GM21717 (cell line): ENCODE measurements at regions not wholly inside any gene's neighbourhood (a gene's known extent, or its start where the extent isn't known, plus 50 kb on each side); places are given as distances from the start of the nearest gene placed in this dataset.

Experiments used
- ATAC-seq: cut with Tn5 transposase; IDR thresholded peaks from one replicate; pipeline ENCODE4 v1.9.1; 2021; ENCODE audit warnings: mild to moderate bottlenecking, moderate library complexity; ENCODE audit not compliant: unreplicated experiment

DNA sequence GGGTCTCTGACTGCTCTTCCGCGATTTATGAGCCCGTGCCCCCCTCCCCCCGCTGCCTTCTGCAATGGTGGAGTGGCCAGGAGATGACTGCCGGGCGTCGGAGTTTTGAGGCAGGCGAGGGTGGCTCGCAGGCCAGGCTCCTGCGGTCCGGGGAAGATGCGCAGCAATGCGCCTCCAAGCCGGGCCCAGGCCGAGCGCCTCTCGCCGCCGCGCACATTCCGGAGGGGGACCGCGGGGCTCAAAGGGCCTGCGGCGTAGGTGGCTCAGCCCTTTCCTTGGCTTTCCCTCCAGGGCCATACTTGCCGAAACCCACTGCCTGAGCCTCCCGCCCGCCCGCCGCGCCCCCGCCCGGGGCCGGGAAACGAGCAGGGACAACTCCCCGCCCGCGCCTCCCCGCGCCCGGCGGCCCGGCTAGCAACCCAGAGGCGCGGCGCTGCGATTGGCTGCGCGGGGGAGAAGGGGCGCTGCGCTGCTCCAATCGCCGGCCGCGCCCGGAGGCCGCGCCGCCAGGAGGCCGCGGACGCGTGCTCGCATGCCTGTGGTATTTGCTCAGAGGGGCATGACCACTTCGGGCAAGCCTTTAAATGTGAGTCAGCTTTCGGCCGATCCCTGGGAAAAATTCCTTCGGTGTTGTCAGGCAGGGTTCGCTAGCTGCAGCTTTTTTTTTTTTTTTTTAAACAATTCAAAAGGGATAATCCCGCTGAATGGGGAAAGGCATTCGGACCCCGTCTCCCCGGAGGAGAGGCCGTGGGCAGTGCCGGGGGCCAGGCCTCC, 157.9 kb upstream of the PARP11 start:
- no peak for ATAC-seq

DNA sequence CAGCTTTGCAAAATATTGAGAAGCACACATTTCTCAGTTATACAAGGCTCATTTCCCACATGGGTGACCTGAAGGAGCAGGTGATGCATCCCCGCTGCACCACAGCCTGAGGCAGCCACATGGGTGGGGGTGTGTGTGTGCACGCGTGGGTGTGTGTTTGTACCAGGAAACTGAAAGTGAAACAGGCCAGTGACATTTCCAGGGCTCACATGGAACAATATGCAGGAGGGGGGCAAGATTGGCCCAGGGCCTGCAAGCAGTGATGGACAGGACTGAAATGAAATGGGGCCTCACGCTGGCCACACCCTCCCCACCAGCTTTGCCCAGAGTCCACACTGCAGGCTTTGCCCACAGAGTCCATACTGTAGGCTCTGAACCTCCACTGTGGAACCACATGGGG, 154.2 kb upstream of the PARP11 start:
- ATAC-seq: no peak

DNA sequence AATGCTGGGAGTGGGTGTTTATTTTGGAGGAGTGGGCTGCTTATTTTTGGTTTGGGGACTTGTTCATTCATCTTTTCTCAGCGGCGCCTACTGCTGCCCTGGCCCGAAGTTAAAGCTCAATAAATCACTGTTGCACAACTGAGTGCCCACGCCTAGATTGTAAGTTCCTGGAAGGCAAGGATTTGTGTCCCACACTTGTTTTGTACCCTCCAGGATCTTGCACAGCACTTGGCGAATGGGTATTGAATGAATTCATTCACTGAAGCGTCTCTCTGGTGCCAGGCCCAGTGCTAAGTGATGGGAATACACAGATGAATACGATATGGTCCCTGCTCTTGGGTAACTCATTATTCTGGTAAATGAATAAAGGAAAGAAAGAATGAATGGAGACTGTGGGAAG, 153.3 kb upstream of the PARP11 start:
- no peak for ATAC-seq

DNA sequence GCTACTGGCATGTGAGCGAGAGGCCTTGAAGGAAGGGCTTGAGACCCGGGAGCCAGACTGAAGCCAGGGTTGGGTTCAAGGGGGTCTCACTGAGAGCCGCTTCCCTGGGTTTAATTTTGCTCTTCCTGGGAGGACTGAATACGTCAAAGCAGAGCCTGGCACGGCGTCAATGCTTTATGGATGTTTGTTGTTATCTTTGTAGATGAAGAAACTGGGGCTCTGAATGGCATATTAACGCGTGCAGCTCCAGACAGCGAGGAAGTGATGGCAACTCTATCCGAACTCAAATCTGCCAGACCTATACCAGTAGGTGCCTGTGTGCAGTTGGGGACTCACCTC, 152.8 kb upstream of the PARP11 start:
- no peak for ATAC-seq

DNA sequence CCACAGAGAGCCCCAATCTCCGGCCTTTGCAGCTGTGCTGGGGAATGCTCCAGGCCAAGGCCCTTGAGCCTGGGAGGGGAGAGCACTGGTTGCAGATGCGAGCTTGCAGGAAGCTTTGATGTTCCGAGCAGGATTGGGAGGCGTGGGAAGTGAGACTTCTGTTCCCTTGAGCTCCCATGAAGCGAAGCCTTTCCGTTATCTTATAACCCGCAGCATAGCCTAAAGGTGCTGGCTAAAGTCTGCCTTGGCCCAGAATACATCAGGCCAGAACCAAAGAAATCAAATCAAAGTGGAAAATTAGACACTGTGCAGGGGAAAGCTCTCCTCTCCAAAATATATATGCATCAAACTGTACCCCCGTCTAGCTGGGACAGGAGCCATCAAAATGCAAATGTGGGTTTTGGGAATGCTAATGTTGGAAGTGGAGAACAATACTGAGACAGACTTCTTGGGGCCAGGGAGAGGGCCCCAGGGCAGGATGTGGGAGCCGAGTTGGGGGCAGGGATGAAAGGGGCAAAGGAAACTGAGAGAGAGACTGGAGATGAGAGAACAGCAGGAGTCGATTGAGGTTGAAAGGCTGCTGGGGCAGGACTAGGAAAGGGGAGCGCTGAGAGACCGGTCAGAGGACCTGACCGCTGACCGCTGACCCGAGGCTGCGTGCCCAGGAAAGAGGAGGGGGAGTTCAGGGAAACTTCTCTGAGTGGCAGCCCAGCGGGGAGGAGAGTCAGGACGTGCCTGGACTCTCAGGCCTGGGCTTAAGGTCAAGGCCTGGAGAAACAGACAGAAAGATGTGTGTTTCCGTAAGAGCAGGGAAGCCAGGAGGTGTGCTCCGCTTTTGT, 152.2 kb upstream of the PARP11 start:
- ATAC-seq: no peak

DNA sequence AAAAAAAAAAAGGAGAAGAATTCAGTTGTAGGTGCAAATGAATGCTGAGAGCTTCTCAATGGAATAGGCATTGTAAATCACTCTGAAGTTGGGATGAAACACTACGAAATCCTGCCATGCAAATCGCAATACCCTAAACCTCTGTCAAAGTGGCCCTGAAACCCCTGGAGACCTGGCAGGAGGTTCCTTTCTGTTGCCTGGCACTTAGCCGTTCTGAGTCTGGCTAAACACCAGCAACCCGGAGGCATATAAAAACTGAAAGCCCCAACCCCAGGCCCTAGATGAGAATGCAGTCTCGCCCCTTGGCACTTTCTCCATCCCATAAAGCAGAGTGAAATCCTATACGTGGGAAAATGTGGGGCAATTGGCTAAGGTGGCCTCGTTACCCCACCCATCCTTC, 151.5 kb upstream of the PARP11 start:
- no peak for ATAC-seq

DNA sequence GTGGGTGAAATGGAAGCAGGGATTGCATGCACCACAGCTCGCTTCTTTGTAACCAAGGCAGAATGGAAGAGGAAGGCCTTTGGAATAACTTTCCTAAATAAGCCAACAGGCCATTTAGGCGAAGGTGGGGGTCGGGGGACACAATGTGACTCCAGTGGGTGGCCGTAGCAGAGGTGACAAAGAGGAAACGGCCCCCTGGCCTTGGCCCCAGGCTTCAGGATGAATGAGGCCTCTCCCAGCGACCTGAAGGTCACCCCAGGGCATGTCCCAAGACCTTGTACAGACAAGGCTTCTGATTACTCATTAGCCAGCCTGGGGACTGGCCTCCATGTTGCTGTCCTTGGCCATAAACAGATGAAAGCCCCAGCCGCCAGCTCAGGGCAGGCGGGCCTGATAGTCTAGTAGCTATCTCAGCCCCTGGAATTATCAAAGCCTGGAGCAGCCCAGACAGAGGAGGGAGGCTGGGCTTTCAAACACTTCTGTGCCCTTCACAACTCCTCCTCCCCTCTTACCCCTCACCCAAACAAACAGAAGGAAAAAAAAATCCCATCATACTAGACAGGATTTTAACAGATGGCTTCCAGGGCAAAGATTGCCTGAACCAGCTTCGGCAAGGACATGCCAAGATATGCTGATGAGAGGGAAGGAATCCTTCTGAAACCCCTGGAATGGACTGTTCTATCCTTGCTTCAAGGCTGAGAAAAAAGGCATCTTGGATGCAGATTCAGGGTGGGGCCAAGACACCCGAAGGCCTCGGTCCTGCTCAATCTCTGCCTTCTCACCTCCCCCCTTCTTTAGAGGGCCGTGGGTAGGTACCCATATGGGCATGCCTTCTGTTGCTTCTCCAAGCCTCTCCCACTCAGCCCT, 142.3 kb upstream of the PARP11 start:
- ATAC-seq: no peak

DNA sequence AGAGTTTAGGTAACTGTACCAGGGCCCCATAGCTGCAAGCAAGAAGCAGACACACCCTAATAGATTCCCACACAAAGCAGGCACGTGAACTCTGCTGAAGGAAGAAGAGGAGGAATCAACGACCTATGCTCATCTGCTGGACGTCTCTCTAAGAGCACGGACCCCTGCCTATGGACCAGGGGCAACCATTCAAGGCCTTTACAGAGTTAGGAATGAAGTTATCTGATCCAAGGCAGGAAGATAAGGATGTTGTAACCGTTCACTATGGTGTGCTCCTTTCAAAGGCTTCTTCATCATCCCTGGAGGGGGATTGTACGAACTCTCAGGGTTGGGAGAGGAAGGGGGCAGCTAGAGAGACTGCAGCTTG, 141.6 kb upstream of the PARP11 start:
- no peak for ATAC-seq

DNA sequence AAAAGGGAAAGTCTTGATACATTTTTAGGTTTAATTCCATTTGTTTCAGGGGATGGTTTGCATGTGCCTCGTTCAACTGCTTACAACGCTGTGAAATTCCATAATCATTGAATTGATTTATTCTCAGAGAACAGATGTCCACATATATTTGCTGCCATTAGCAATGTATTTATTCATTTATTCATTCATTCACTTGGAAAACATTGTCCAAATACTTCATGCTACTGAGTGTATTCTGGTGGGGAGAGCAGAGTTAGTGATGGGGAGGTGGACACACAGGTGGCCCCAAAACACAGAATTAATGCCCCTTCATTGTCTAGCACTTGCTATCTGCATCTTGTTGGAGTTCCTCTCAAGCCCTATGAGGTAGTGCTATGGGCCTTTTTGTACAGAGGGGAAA, 141.2 kb upstream of the PARP11 start:
- ATAC-seq: no peak

DNA sequence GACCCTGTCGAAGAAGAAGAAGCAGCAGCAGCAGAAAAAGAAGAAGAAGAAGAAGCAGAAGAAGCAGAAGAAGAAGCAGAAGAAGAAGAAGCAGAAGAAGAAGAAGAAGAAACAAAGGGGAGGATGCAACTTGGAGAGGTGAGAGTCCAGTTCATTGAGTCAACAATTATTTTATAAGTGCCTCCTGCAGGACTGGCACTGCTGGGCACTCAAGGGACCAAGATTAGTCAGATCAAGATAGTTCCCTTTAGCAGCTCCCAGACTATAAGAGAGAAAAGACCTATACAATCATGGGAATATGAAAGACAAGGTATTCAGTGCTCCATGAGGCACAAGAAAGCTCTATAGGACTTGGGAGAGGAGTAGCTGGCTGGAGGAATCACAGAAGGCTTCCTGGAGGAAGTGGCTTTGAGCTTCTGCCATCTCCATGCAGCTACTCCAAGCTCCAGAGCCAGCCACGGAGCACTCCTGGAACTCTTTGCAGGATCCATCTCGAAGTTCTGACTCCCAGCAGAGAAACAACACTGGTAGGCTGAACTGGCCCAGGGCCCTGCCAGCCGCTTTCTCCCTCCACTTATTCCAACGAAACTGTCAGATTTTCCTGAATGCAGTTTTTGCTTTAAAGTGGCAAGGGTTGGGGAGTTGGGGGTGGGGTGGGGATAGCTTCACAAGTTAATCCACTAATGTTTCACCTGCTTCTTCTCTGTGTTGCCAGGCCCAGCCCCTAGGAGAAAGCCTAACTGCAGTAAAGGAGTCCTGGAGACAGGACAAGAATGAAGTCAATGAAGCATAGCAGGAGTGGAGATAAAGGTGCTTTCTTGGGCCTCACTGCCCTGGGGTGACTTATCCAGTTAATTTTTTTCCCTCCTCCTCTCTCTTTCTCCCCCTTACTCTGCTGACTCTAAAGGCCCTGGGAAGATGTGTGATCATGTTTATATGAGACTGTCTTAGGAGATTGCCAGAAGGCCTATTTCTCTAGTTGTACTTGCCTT, 140.1 kb upstream of the PARP11 start:
- no peak for ATAC-seq

DNA sequence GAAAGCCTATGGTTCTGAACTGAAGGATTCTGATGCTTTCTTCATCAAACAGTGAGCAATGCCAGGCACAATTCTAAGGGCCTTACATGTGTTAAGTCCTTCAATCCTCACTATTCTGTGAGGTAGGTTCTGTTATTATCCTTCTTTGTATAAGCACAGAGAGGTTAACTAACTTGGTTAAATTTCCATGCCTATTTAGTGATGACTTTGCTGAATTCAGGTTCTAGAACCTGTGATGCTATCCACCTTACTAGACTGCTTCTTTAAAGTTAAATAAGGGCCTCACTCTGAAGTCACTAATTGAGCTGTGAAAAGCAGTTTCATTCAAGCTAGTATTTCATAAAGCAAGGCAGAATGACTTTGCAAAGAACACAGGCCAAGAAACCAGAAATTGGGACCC, 138.9 kb upstream of the PARP11 start:
- ATAC-seq: no peak

DNA sequence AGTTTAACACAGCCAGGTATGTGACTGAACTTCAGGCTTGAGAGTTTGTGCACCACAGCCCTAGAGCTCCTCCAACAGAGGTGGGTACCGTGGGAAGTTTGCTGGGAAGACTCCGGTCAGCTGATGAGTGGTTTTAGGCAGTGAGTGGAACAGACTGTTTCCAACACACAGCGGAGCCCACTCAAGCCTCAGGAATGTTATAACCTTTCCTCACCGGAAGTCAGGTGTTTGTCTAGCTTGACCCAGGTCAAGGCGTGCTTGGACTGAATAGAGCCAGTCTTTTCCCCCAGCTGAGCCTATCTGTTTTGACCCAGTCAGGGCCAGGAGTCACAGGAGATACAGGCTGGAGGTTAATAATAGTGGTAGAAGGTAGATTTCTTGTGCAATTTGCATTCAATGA, 138.4 kb upstream of the PARP11 start:
- ATAC-seq: no peak

DNA sequence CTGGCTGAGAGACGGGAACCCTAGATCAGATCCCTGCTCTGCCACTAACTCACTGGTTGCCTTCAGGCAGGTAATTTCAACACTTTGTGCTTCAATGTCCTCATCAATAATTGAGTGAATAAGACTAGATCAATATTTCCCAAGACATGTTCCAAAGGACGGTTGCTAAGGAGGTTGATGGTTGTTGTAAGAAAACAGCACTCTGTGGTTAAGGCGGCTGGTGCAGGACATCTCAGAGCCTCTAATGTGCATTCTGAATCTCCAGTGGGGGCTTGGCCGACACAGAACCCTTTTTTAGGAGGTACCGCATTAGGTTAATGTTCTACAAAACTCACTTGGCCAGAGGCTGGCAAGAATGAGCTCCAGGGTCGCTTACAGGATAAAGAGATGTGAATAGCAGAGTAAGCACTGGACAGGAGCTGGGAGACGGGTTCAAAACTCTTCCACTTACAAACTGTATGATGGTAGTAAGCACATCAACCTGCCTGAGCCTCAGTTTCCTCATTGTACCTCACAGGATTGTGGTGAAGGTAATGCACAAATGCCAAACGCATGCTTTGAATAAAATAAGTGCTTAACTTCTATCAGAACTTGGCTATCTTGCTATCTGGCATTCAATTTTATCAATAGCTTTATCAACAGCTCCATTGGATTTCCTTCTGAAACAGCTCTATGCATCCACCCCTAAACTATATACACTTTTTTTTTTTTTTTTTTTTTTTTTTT, 136.9 kb upstream of the PARP11 start:
- ATAC-seq: no peak

DNA sequence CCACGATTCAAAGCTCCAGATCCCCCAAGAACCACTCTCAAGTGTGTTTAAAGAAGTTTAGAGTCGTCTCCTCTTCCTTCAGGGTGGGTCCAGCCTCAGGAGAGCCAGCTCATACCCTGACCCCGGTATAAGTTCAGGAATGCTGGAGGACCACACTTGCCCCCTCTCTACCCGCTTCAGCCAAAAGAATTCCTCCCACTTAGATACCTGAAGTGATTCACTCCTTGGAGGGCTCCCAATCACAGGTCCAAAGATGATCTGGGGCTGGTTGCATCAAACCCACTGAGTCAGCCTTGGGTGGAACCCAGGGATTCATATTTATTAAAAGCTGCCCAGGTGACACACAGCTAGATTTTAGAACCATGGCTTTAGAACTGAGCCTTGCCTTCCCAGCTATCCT, 133.5 kb upstream of the PARP11 start:
- ATAC-seq: no peak

DNA sequence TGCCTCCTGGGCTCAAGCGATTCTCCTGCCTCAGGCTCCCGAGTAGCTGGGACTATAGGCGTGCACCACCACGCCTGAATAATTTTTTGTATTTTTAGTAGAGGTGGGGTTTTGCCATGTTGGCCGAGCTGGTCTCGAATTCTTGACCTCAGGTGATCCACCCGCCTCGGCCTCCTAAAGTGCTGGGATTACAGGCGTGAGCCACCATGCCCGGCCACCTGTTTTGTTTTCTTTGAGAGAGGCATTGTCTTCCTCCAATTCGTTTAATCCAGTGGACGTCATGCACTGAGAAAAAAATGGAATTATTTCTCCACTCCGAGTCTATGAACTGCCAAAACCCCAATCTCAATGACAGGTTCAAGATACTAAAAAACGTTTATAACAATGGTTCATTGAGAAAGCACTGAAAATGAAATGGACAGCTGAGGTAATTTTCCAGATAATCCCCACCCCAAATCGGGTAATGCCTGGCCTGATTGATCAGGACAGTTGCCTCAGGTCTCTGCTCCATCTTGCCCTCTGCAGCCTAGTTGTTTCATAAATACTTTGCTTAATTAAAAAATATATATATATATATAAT, 132.7 kb upstream of the PARP11 start:
- no peak for ATAC-seq

DNA sequence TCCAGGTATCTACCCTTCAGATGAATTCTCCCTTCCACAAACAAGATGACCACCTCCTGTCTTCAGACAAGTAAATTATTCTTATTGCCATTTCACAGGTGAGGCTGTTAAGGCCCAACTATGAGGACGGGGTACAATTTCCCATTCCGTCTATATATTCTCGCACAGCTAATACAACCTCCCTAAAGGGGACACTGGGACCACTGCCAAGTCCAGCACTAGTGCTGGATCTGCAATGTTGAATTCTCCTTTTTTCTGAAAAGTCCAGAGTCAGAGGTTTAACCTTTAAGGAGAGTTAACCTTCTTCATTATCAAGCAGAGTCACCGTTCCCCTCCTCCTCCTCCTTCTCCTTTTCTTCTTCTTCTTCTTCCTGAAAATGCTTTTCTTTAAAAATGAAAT, 130.4 kb upstream of the PARP11 start:
- no peak for ATAC-seq

DNA sequence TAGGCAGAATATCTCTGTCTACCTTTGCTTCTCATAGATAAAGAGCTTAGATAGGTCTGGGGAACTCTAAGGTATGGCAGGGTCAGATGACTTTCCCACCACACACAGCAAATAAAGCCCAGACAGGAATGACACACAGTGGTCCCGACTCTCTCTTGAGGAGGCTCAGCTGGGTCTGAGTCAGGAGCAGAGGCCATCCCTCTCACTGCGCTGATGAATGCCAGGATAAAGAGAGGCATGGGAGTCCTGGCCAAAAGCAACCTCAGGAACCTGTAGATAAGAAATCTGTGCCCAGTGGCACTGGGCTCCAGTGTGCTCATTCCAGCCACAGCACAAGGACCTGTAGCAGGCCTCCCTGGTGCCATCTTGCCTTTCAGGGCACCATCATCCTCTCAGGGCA, 129.4 kb upstream of the PARP11 start:
- no peak for ATAC-seq

DNA sequence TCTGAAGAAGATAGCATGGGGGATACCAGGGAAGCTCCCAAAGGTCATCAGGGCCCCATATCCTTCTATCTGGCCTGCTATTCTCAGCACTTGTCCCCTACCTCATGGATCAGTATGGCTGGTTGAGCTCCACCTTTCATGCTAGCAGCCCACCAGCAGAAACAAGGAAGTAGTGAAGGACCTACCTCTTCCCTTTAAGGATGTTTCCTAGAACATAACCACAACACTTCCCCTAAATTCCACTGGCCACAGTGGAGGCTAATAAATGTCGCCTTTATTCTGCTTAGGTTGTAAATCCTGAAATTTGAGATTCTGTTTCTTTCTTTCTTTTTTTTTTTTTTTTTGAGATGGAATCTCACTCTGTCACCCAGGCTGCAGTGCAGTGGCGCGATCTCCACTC, 128.6 kb upstream of the PARP11 start:
- ATAC-seq: no peak

DNA sequence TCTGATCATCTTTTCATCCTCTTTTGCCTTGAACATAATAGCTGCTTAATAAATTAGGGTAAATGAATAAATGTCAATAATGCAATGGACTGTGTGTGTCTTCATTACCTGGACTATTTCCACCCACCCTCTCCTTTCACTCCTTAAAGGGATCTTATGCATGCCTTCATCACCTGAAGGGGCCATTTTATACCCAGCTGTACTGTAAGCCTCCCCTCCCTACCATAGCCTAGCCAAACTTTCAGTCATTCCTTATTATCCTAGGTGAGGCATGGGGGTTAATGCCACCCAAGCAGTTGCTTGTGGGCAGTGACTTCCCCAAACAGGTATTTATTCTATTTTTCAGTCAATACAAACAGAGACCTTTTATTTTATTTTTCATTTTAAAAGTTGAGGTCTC, 127.8 kb upstream of the PARP11 start:
- no peak for ATAC-seq
